OCI-LY1 (cell line): ENCODE measurements at regions not wholly inside any gene's neighbourhood (a gene's known extent, or its start where the extent isn't known, plus 50 kb on each side); places are given as distances from the start of the nearest gene placed in this dataset.

Source experiments
- H2AFZ ChIP-seq: fragments of 200-600 bp; sonication (generic), shearing (Covaris generic); 2 replicates; pipeline ENCODE4 v1.6.0; 2014; ENCODE audit warnings: antibody characterized with exemption, mild to moderate bottlenecking, low read length
- H3F3A ChIP-seq: fragments of 200-600 bp; sonication (generic), shearing (Covaris generic); 2 replicates; pipeline ENCODE4 v1.6.0; 2014; ENCODE audit warnings: mild to moderate bottlenecking, antibody characterized with exemption, low read length, moderate library complexity; ENCODE audit not compliant: insufficient read depth
- H3K27ac ChIP-seq: fragments of 200-600 bp; sonication (generic); 2 replicates; pipeline ENCODE4 v1.5.1; 2014; ENCODE audit warnings: low read length, mixed run types, mild to moderate bottlenecking, low read depth; ENCODE audit not compliant: poor library complexity, severe bottlenecking
- H3K27me3 ChIP-seq: fragments of 200-600 bp; sonication (generic); 2 replicates; pipeline ENCODE4 v1.6.0; 2014; ENCODE audit warnings: antibody characterized with exemption, mild to moderate bottlenecking, low read length, moderate library complexity; ENCODE audit not compliant: insufficient read depth
- H3K36me3 ChIP-seq: fragments of 200-600 bp; sonication (generic); 2 replicates; pipeline ENCODE4 v1.6.1; 2014; ENCODE audit warnings: mild to moderate bottlenecking, antibody characterized with exemption, low read length, moderate library complexity, mixed read lengths; ENCODE audit not compliant: insufficient read depth
- H3K4me1 ChIP-seq: fragments of 200-600 bp; sonication (generic); 2 replicates; pipeline ENCODE4 v1.5.1; 2014; ENCODE audit warnings: mild to moderate bottlenecking, low read length, moderate library complexity; ENCODE audit not compliant: insufficient read depth, severe bottlenecking
- H3K4me2 ChIP-seq: fragments of 200-600 bp; sonication (generic), shearing (Covaris generic); 2 replicates; pipeline ENCODE4 v1.6.1; 2014; ENCODE audit warnings: low read length
- H3K4me3 ChIP-seq: fragments of 200-600 bp; sonication (generic); 2 replicates; pipeline ENCODE4 v1.5.1; 2014; ENCODE audit warnings: low read length, low read depth, mild to moderate bottlenecking, mixed read lengths; ENCODE audit not compliant: poor library complexity, severe bottlenecking
- H3K79me2 ChIP-seq: fragments of 200-600 bp; shearing (Covaris generic); 2 replicates; pipeline ENCODE4 v1.6.1; 2016; ENCODE audit warnings: mixed run types, low read length, mixed read lengths; ENCODE audit not compliant: insufficient read depth
- H3K9ac ChIP-seq: fragments of 200-600 bp; sonication (generic), shearing (Covaris generic); 2 replicates; pipeline ENCODE4 v1.6.1; 2014; ENCODE audit warnings: mild to moderate bottlenecking, low read length, mixed read lengths
- H3K9me2 ChIP-seq: fragments of 200-600 bp; sonication (generic), shearing (Covaris generic); 2 replicates; pipeline ENCODE4 v1.6.1; 2014; ENCODE audit warnings: low read depth, mild to moderate bottlenecking, low read length, mixed read lengths
- H3K9me3 ChIP-seq: fragments of 200-600 bp; shearing (Covaris generic); 2 replicates; pipeline ENCODE4 v1.6.1; 2014; ENCODE audit warnings: low read length, mixed read lengths
- H4K20me1 ChIP-seq: fragments of 200-600 bp; sonication (generic), shearing (Covaris generic); 2 replicates; pipeline ENCODE4 v1.6.0; 2016; ENCODE audit warnings: mild to moderate bottlenecking, low read length; ENCODE audit not compliant: insufficient read depth
- EZH2 ChIP-seq: fragments of 200-600 bp; sonication (generic), shearing (Covaris generic); IDR thresholded peaks from 2 replicates; pipeline ENCODE4 v1.8.0; 2017; ENCODE audit warnings: borderline replicate concordance, mixed run types, mild to moderate bottlenecking, antibody characterized with exemption, low read length, moderate library complexity, mixed read lengths
- TF ChIP-seq, protein P1 (sequence below): fragments of 200-600 bp; sonication (generic), shearing (Covaris generic); IDR thresholded peaks from 2 replicates; pipeline ENCODE4 v1.5.1; 2017; ENCODE audit warnings: mild to moderate bottlenecking, antibody characterized with exemption, low read length, moderate library complexity, mixed read lengths

DNA sequence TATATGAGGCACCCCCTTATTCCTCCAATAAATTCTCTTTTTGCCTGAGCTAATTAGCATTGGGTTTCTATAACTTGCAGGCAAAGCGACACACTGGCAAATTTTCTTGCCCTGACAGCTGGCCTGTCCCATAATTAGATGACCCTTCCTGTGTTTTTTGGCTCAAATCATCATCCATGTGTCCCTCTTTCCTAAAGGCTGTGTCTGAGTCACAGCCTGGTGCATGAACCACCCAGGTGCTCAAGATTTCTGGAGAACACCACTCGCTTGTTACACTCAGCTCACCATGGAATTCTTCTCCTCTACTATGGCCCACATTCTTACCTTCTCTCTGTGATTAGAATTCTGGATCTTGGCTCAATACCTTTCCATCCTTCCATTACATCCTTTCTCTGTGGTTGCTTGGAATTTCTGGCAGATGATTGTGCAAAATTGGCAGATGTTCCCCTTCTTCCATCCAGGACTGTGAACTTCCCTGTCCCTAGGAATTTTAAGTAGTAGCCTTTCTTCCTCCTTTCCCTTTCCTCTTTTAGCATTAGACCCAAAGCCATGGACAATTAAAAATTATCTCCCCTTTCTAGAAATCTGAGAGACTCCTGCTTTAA is 116.0 kb upstream of the ANKRD1 start:
- no peaks in the 10 kb centered on the region for H3K36me3 ChIP-seq
- H3K4me3 ChIP-seq: no peak overlapping the region
- no peaks in the 10 kb centered on the region for H4K20me1 ChIP-seq
- no peaks in the 10 kb centered on the region for H3K9me3 ChIP-seq
- H3K9me2 ChIP-seq: no peaks in the 10 kb centered on the region
- no peaks in the 10 kb centered on the region for H3K79me2 ChIP-seq
- no peak overlapping the region for H2AFZ ChIP-seq
- no peak overlapping the region for H3K9ac ChIP-seq
- H3F3A ChIP-seq: no peaks in the 10 kb centered on the region
- H3K4me2 ChIP-seq: no peak overlapping the region
- H3K27ac ChIP-seq: no peak overlapping the region
- no peaks in the 10 kb centered on the region for H3K4me1 ChIP-seq
- H3K27me3 ChIP-seq: no peaks in the 10 kb centered on the region
- TF ChIP-seq, protein P1, sequence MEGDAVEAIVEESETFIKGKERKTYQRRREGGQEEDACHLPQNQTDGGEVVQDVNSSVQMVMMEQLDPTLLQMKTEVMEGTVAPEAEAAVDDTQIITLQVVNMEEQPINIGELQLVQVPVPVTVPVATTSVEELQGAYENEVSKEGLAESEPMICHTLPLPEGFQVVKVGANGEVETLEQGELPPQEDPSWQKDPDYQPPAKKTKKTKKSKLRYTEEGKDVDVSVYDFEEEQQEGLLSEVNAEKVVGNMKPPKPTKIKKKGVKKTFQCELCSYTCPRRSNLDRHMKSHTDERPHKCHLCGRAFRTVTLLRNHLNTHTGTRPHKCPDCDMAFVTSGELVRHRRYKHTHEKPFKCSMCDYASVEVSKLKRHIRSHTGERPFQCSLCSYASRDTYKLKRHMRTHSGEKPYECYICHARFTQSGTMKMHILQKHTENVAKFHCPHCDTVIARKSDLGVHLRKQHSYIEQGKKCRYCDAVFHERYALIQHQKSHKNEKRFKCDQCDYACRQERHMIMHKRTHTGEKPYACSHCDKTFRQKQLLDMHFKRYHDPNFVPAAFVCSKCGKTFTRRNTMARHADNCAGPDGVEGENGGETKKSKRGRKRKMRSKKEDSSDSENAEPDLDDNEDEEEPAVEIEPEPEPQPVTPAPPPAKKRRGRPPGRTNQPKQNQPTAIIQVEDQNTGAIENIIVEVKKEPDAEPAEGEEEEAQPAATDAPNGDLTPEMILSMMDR: no peak
- TF ChIP-seq EZH2: no peak

GRCh38 chr10:91038971-91039370 is 118.1 kb upstream of the ANKRD1 start:
- no peak overlapping the region for H2AFZ ChIP-seq
- no peaks in the 10 kb centered on the region for H3K9me3 ChIP-seq
- H3K79me2 ChIP-seq: no peaks in the 10 kb centered on the region
- H3K4me3 ChIP-seq: no peak overlapping the region
- H4K20me1 ChIP-seq: no peaks in the 10 kb centered on the region
- no peak overlapping the region for H3K27ac ChIP-seq
- no peak overlapping the region for H3K9ac ChIP-seq
- H3K27me3 ChIP-seq: no peaks in the 10 kb centered on the region
- H3K36me3 ChIP-seq: no peaks in the 10 kb centered on the region
- H3K9me2 ChIP-seq: no peaks in the 10 kb centered on the region
- TF ChIP-seq EZH2: no peak
- TF ChIP-seq, protein P1: no peak
- no peak overlapping the region for H3K4me2 ChIP-seq
- no peaks in the 10 kb centered on the region for H3F3A ChIP-seq
- no peaks in the 10 kb centered on the region for H3K4me1 ChIP-seq

GRCh38 chr10:91040343-91040742 is 119.5 kb upstream of the ANKRD1 start:
- H3K9me3 ChIP-seq: no peaks in the 10 kb centered on the region
- no peak overlapping the region for H3K27ac ChIP-seq
- no peaks in the 10 kb centered on the region for H3K9me2 ChIP-seq
- no peak overlapping the region for H2AFZ ChIP-seq
- no peak for TF ChIP-seq EZH2
- TF ChIP-seq, protein P1: no peak
- H3K4me3 ChIP-seq: no peak overlapping the region
- no peaks in the 10 kb centered on the region for H3K36me3 ChIP-seq
- H3K9ac ChIP-seq: no peak overlapping the region
- no peaks in the 10 kb centered on the region for H3F3A ChIP-seq
- H3K79me2 ChIP-seq: no peaks in the 10 kb centered on the region
- H3K4me1 ChIP-seq: no peaks in the 10 kb centered on the region
- H4K20me1 ChIP-seq: no peaks in the 10 kb centered on the region
- H3K4me2 ChIP-seq: no peak overlapping the region
- no peaks in the 10 kb centered on the region for H3K27me3 ChIP-seq
